ENCODE measurements at regions not wholly inside any gene's neighbourhood (a gene's known extent, or its start where the extent isn't known, plus 50 kb on each side); places are given as distances from the start of the nearest gene placed in this dataset.

DNA sequence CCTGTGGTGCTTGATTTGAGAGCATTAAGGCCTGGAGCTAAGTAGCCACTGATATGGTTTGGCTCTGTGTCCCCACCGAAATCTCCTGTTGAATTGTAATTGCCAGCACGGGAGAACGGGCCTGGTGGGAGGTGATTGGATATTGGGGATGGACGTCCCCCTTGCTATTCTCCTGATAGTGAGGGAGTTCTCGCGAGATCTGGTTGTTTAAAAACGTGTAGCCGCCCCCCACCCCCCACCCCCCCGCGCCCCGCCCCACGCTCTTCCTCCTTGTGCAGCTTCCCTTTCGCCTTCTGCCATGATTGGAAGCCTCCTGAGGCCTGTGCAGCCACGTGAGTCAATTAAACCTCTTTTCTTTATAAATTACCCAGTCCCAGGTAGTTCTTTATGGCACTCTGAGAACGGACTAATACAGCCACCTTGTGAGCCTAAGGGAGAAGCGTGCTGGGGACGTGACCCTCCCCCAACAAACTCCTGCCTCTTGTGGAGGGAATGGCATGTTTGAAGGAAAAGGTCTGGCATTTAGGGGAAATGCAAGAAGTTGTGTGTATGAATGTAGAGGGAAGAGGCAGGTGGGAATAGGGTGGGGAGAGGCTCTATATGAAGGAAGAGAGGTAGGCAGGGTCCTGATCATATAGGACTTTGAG, 118.0 kb upstream of the KMT2C start:
- H2AFZ ChIP-seq (ENCODE audit: low read depth): no peak overlapping the region
- no peaks in the 10 kb centered on the region for H3K4me1 ChIP-seq (ENCODE audit: control insufficient read depth in 1 of 2, insufficient read depth in 2 of 2, low read depth in 1 of 2, low read length in 1 of 2)
- H3K9ac ChIP-seq: no peak overlapping the region
- no peaks in the 10 kb centered on the region for H4K20me1 ChIP-seq (ENCODE audit: insufficient read depth)
- no peaks in the 10 kb centered on the region for H3K79me2 ChIP-seq (ENCODE audit: insufficient read depth)
- H3K9me2 ChIP-seq: no peaks in the 10 kb centered on the region
- H3K4me3 ChIP-seq (ENCODE audit: low read depth in 2 of 2, low read length in 1 of 2): no peak overlapping the region
- TF ChIP-seq, protein P1, sequence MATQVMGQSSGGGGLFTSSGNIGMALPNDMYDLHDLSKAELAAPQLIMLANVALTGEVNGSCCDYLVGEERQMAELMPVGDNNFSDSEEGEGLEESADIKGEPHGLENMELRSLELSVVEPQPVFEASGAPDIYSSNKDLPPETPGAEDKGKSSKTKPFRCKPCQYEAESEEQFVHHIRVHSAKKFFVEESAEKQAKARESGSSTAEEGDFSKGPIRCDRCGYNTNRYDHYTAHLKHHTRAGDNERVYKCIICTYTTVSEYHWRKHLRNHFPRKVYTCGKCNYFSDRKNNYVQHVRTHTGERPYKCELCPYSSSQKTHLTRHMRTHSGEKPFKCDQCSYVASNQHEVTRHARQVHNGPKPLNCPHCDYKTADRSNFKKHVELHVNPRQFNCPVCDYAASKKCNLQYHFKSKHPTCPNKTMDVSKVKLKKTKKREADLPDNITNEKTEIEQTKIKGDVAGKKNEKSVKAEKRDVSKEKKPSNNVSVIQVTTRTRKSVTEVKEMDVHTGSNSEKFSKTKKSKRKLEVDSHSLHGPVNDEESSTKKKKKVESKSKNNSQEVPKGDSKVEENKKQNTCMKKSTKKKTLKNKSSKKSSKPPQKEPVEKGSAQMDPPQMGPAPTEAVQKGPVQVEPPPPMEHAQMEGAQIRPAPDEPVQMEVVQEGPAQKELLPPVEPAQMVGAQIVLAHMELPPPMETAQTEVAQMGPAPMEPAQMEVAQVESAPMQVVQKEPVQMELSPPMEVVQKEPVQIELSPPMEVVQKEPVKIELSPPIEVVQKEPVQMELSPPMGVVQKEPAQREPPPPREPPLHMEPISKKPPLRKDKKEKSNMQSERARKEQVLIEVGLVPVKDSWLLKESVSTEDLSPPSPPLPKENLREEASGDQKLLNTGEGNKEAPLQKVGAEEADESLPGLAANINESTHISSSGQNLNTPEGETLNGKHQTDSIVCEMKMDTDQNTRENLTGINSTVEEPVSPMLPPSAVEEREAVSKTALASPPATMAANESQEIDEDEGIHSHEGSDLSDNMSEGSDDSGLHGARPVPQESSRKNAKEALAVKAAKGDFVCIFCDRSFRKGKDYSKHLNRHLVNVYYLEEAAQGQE (IDR thresholded peaks at IDR 0.05; ENCODE audit: low read depth, low read length): no peak
- peak; percentile 2; the same call in 1 of the 2 replicates for TF ChIP-seq RAD21 (IDR thresholded peaks at IDR 0.05; ENCODE audit: low read length)
- no peaks in the 10 kb centered on the region for H3F3A ChIP-seq (replicated peaks; ENCODE audit: insufficient read depth)
- WGBS (ENCODE audit: low lambda C conversion rate): 81% methylated on average over 17 of the region's 17 CpGs
- H3K9me3 ChIP-seq: no peaks in the 10 kb centered on the region
- ChIA-PET CTCF (interaction anchor here (1.0 kb wide), 1 partner anchor 27 kb away, joined by 3 read pairs; no protein-coding TSS in a partner anchor), POLR2A (no interaction called here)
- no peak overlapping the region for H3K27ac ChIP-seq (ENCODE audit: low read depth in 2 of 2, low read length in 1 of 2)
- H3K4me2 ChIP-seq: no peak overlapping the region
- no peaks in the 10 kb centered on the region for H3K36me3 ChIP-seq (replicated peaks in 1 of 2; ENCODE audit: control insufficient read depth in 1 of 2, insufficient read depth in 2 of 2, low read length in 1 of 2)
- DNase-seq: no peak
- H3K27me3 ChIP-seq (ENCODE audit: insufficient read depth): no peaks in the 10 kb centered on the region; the same call in 1 of the 2 replicates

DNA sequence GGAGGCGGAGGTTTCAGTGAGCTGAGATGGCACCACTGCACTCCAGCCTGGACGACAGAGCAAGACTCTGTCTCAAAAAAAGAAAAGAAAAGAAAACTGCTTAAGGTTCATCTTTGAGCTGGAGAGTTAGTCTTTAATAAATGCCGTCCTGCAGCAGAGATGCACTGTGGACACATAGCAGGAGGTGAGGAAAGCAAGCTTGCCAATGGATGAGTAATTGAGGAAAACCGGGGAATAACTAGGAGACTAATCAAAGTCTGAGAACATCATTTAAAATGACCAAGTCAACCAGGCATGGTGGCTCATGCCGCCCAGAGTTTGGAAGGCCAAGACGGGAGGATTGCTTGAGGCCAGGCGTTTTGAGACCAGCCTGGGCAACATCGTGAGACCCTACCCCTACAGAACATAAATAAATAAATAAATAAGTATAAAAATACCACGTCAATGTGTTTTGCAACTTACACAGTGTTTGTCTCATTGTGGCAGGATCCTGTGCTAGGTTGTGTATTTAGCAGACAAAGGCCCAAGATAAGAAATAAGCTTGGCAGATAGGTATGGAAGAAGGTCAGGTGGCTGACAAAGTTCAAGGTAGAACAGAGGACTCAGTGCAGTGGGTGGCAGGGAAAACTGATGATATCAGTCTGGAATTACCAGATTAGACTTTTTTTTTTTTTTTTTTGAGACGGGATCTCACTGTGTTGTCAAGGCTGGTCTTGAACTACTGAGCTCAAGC, 115.7 kb upstream of the KMT2C start:
- Histone ChIP-seq H4K20me1 (ENCODE audit: insufficient read depth) (no peaks in the 10 kb centered on the region), H3F3A (replicated peaks; ENCODE audit: insufficient read depth) (no peaks in the 10 kb centered on the region), H2AFZ (ENCODE audit: low read depth) (no peak overlapping the region), H3K27me3 (ENCODE audit: insufficient read depth) (no peaks in the 10 kb centered on the region), H3K9me2 (no peaks in the 10 kb centered on the region), H3K9ac (no peak overlapping the region), H3K4me3 (ENCODE audit: low read depth in 2 of 2, low read length in 1 of 2) (no peak overlapping the region), H3K4me2 (no peak overlapping the region), H3K79me2 (ENCODE audit: insufficient read depth) (no peaks in the 10 kb centered on the region), H3K4me1 (ENCODE audit: control insufficient read depth in 1 of 2, insufficient read depth in 2 of 2, low read depth in 1 of 2, low read length in 1 of 2) (no peaks in the 10 kb centered on the region), H3K9me3 (no peaks in the 10 kb centered on the region), H3K36me3 (replicated peaks in 1 of 2; ENCODE audit: control insufficient read depth in 1 of 2, insufficient read depth in 2 of 2, low read length in 1 of 2) (no peaks in the 10 kb centered on the region), H3K27ac (ENCODE audit: low read depth in 2 of 2, low read length in 1 of 2) (no peak overlapping the region)
- CTCF ChIA-PET: no interaction called here
- TF ChIP-seq GATA2 (CRISPR knock-in tag; IDR thresholded peaks at IDR 0.05) (no peak), CHD2 (IDR thresholded peaks at IDR 0.05; ENCODE audit: low read length, partially characterized antibody) (no peak), SIN3A (IDR thresholded peaks at IDR 0.05; ENCODE audit: borderline replicate concordance, low read depth, low read length) (no peak), MEF2A (IDR thresholded peaks at IDR 0.05; ENCODE audit: borderline replicate concordance, low read depth) (no peak), RXRA (IDR thresholded peaks at IDR 0.05; ENCODE audit: borderline replicate concordance, low read depth) (no peak)
- TF ChIP-seq, protein P2, sequence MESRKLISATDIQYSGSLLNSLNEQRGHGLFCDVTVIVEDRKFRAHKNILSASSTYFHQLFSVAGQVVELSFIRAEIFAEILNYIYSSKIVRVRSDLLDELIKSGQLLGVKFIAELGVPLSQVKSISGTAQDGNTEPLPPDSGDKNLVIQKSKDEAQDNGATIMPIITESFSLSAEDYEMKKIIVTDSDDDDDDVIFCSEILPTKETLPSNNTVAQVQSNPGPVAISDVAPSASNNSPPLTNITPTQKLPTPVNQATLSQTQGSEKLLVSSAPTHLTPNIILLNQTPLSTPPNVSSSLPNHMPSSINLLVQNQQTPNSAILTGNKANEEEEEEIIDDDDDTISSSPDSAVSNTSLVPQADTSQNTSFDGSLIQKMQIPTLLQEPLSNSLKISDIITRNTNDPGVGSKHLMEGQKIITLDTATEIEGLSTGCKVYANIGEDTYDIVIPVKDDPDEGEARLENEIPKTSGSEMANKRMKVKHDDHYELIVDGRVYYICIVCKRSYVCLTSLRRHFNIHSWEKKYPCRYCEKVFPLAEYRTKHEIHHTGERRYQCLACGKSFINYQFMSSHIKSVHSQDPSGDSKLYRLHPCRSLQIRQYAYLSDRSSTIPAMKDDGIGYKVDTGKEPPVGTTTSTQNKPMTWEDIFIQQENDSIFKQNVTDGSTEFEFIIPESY (IDR thresholded peaks at IDR 0.05; ENCODE audit: borderline replicate concordance, low read depth): no peak
- DNase-seq: no peak
- POLR2A ChIA-PET: no interaction called here
- 67% methylated on average over 10 of the region's 10 CpGs for WGBS (ENCODE audit: low lambda C conversion rate)

All from SK-N-SH (cell line).